ENCODE measurements at regions not wholly inside any gene's neighbourhood (a gene's known extent, or its start where the extent isn't known, plus 50 kb on each side); places are given as distances from the start of the nearest gene placed in this dataset.
"Not testable (repeated sequence)": the region's sequence is repeated elsewhere in the genome, so short reads cannot be mapped to it uniquely, and the experiment has no call there.

GRCh38 chr6:86440608-86441007 is 496.7 kb upstream of the HTR1E start:
- Mint-ChIP-seq H3K4me3 (ENCODE audit: unreplicated experiment) (no peak overlapping the region), H3K27ac (ENCODE audit: unreplicated experiment) (no peak overlapping the region), H3K27me3 (ENCODE audit: unreplicated experiment) (no peaks in the 10 kb centered on the region), H3K4me1 (ENCODE audit: unreplicated experiment) (no peaks in the 10 kb centered on the region), H3K36me3 (ENCODE audit: unreplicated experiment) (no peaks in the 10 kb centered on the region), H3K9me3 (ENCODE audit: unreplicated experiment) (peaks cover 10% of the 10 kb centered on the region)
- TF ChIP-seq CTCF (IDR thresholded peaks at IDR 0.05), result no peak
- DNase-seq (ENCODE audit: extremely low spot score, unreplicated experiment), result no peak

GRCh38 chr6:86423571-86423970 is 513.8 kb upstream of the HTR1E start:
- no peak for DNase-seq (ENCODE audit: extremely low spot score, unreplicated experiment)
- Mint-ChIP-seq H3K27ac (ENCODE audit: unreplicated experiment) (no peak overlapping the region), H3K9me3 (ENCODE audit: unreplicated experiment) (peaks cover 3% of the 10 kb centered on the region), H3K4me3 (ENCODE audit: unreplicated experiment) (no peak overlapping the region), H3K27me3 (ENCODE audit: unreplicated experiment) (no peaks in the 10 kb centered on the region), H3K36me3 (ENCODE audit: unreplicated experiment) (no peaks in the 10 kb centered on the region), H3K4me1 (ENCODE audit: unreplicated experiment) (no peaks in the 10 kb centered on the region)
- TF ChIP-seq CTCF (IDR thresholded peaks at IDR 0.05), result no peak

GRCh38 chr6:86412057-86412456 is 525.3 kb upstream of the HTR1E start:
- H3K4me3 Mint-ChIP-seq (ENCODE audit: unreplicated experiment), result no peak overlapping the region
- H3K36me3 Mint-ChIP-seq (ENCODE audit: unreplicated experiment), result no peaks in the 10 kb centered on the region
- H3K9me3 Mint-ChIP-seq (ENCODE audit: unreplicated experiment), result no peaks in the 10 kb centered on the region
- no peak for DNase-seq (ENCODE audit: extremely low spot score, unreplicated experiment)
- no peaks in the 10 kb centered on the region for H3K4me1 Mint-ChIP-seq (ENCODE audit: unreplicated experiment)
- H3K27me3 Mint-ChIP-seq (ENCODE audit: unreplicated experiment), result no peaks in the 10 kb centered on the region
- H3K27ac Mint-ChIP-seq (ENCODE audit: unreplicated experiment), result no peak overlapping the region
- TF ChIP-seq CTCF (IDR thresholded peaks at IDR 0.05), result no peak

- Mint-ChIP-seq H3K36me3 (ENCODE audit: unreplicated experiment) (no peaks in the 10 kb centered on the region), H3K27ac (ENCODE audit: unreplicated experiment) (no peak overlapping the region), H3K9me3 (ENCODE audit: unreplicated experiment) (peaks cover 11% of the 10 kb centered on the region), H3K4me3 (ENCODE audit: unreplicated experiment) (no peak overlapping the region), H3K4me1 (ENCODE audit: unreplicated experiment) (no peaks in the 10 kb centered on the region), H3K27me3 (ENCODE audit: unreplicated experiment) (no peaks in the 10 kb centered on the region)
- TF ChIP-seq CTCF (IDR thresholded peaks at IDR 0.05), result no peak
- DNase-seq (ENCODE audit: extremely low spot score, unreplicated experiment), result no peak
Measured at GRCh38 chr6:86407128-86407527, 530.2 kb upstream of the HTR1E start.

GRCh38 chr6:86392850-86393249 is 544.5 kb upstream of the HTR1E start:
- H3K4me3 Mint-ChIP-seq (ENCODE audit: unreplicated experiment); H3K36me3 Mint-ChIP-seq (ENCODE audit: unreplicated experiment); H3K27me3 Mint-ChIP-seq (ENCODE audit: unreplicated experiment); H3K4me1 Mint-ChIP-seq (ENCODE audit: unreplicated experiment); H3K27ac Mint-ChIP-seq (ENCODE audit: unreplicated experiment); DNase-seq (ENCODE audit: extremely low spot score, unreplicated experiment): not testable (repeated sequence)
- H3K9me3 Mint-ChIP-seq (ENCODE audit: unreplicated experiment), result peaks cover 33% of the 10 kb centered on the region

- Mint-ChIP-seq H3K4me3 (ENCODE audit: unreplicated experiment) (no peak overlapping the region), H3K9me3 (ENCODE audit: unreplicated experiment) (peaks cover 7% of the 10 kb centered on the region), H3K27ac (ENCODE audit: unreplicated experiment) (no peak overlapping the region), H3K4me1 (ENCODE audit: unreplicated experiment) (no peaks in the 10 kb centered on the region), H3K36me3 (ENCODE audit: unreplicated experiment) (no peaks in the 10 kb centered on the region), H3K27me3 (ENCODE audit: unreplicated experiment) (no peaks in the 10 kb centered on the region)
- no peak for DNase-seq (ENCODE audit: extremely low spot score, unreplicated experiment)
- no peak for TF ChIP-seq CTCF (IDR thresholded peaks at IDR 0.05)
Measured at GRCh38 chr6:86380571-86381125, 556.7 kb upstream of the HTR1E start.
